ENCODE measurements at regions not wholly inside any gene's neighbourhood (a gene's known extent, or its start where the extent isn't known, plus 50 kb on each side); places are given as distances from the start of the nearest gene placed in this dataset.

DNA sequence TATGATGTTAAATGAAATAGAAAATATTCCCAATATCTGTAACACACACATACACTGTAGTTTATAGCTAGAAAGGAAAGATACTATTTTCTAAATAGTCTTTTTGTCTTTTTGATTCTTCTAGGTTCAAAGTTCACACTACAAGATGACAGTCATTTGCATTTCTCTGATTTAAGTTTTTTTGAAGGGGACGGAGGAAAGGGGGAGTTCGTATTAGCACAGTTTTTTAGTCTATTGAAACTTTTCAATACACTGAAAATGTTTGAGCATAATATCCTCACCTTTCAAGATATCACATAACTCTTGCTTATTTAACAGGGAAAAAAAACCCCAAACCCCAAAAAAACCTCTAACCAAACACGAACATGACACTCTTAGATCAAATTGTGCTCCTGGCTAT is 68.1 kb downstream of the BMP2 start:
- Histone ChIP-seq H3K27me3 (ENCODE audit: control insufficient read depth, extremely low read depth, insufficient read depth, low read length) (no peaks in the 10 kb centered on the region), H3K27ac (ENCODE audit: control insufficient read depth, insufficient read depth, low read length) (no peak overlapping the region), H3K4me3 (ENCODE audit: control insufficient read depth in 2 of 3, extremely low read depth in 1 of 3, insufficient read depth in 2 of 3, low read depth in 1 of 3, low read length in 3 of 3) (no peak overlapping the region), H3K9ac (ENCODE audit: control insufficient read depth, extremely low read depth, insufficient read depth, low read length) (no peak overlapping the region), H3K79me2 (ENCODE audit: control insufficient read depth, insufficient read depth, low read length) (no peaks in the 10 kb centered on the region), H3K9me1 (ENCODE audit: control insufficient read depth, extremely low read depth, insufficient read depth, low read length) (no peaks in the 10 kb centered on the region), H3K9me3 (ENCODE audit: control insufficient read depth, low read depth, low read length) (no peaks in the 10 kb centered on the region), H2AFZ (ENCODE audit: control insufficient read depth, low read length) (no peak overlapping the region), H3K4me2 (ENCODE audit: control insufficient read depth, extremely low read depth, insufficient read depth, low read depth, low read length) (no peak overlapping the region), H4K20me1 (ENCODE audit: control insufficient read depth, extremely low read depth, insufficient read depth, low read length) (no peaks in the 10 kb centered on the region), H3K36me3 (ENCODE audit: control insufficient read depth in 2 of 2, extremely low read depth in 1 of 2, insufficient read depth in 2 of 2, low read length in 2 of 2) (no peaks in the 10 kb centered on the region), H3K4me1 (ENCODE audit: control insufficient read depth, extremely low read depth, insufficient read depth, low read length) (no peaks in the 10 kb centered on the region)
- DNase-seq (ENCODE audit: low read depth, low spot score) (no peak), FAIRE-seq (no peak)
- TF ChIP-seq EZH2 (IDR thresholded peaks at IDR 0.05; ENCODE audit: low read length) = no peak
- TF ChIP-seq, protein P1, sequence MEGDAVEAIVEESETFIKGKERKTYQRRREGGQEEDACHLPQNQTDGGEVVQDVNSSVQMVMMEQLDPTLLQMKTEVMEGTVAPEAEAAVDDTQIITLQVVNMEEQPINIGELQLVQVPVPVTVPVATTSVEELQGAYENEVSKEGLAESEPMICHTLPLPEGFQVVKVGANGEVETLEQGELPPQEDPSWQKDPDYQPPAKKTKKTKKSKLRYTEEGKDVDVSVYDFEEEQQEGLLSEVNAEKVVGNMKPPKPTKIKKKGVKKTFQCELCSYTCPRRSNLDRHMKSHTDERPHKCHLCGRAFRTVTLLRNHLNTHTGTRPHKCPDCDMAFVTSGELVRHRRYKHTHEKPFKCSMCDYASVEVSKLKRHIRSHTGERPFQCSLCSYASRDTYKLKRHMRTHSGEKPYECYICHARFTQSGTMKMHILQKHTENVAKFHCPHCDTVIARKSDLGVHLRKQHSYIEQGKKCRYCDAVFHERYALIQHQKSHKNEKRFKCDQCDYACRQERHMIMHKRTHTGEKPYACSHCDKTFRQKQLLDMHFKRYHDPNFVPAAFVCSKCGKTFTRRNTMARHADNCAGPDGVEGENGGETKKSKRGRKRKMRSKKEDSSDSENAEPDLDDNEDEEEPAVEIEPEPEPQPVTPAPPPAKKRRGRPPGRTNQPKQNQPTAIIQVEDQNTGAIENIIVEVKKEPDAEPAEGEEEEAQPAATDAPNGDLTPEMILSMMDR (optimal IDR thresholded peaks at IDR 0.05 in 1 of 3, IDR thresholded peaks at IDR 0.05 in 1 of 3, conservative IDR thresholded peaks at IDR 0.05 in 1 of 3; ENCODE audit: extremely low read depth in 1 of 3, insufficient read depth in 2 of 3, low read length in 3 of 3) = no peak
- dilution Hi-C loops (cut with MboI; ENCODE audit: extremely low pct_ligation_motif_present, low sequenced_read_pairs) = no loop called here

DNA sequence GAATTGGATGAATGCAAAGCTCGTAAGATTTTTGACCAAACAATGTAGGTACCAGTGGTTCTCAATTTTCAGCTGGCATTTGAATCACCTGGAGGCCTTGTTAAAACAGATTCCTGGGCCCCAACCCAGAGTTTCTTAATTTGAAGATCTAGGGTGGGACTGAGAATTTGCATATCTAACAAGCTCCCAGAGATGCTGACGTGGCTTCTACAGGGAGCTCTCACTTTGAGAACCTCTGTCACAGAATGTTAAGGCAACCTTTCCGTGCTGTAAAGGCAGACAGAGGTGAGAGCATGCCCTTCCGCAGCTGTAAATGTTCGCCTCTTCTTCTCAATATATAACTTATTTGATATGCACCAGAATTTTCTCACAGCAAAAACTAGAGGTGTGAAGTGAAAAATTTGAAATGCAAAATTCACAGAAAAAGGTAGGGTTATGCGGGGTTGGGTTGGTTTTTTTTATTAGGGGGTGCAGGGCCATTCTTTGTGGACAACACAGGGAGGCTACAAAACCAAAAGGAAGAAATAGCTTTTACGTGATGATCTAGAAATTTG is 69.4 kb downstream of the BMP2 start:
- dilution Hi-C loops (cut with MboI; ENCODE audit: extremely low pct_ligation_motif_present, low sequenced_read_pairs) = no loop called here
- Histone ChIP-seq H4K20me1 (ENCODE audit: control insufficient read depth, extremely low read depth, insufficient read depth, low read length) (no peaks in the 10 kb centered on the region), H3K4me2 (ENCODE audit: control insufficient read depth, extremely low read depth, insufficient read depth, low read depth, low read length) (no peak overlapping the region), H2AFZ (ENCODE audit: control insufficient read depth, low read length) (no peak overlapping the region), H3K4me1 (ENCODE audit: control insufficient read depth, extremely low read depth, insufficient read depth, low read length) (no peaks in the 10 kb centered on the region), H3K4me3 (ENCODE audit: control insufficient read depth in 2 of 3, extremely low read depth in 1 of 3, insufficient read depth in 2 of 3, low read depth in 1 of 3, low read length in 3 of 3) (no peak overlapping the region), H3K9ac (ENCODE audit: control insufficient read depth, extremely low read depth, insufficient read depth, low read length) (no peak overlapping the region), H3K36me3 (ENCODE audit: control insufficient read depth in 2 of 2, extremely low read depth in 1 of 2, insufficient read depth in 2 of 2, low read length in 2 of 2) (no peaks in the 10 kb centered on the region), H3K9me3 (ENCODE audit: control insufficient read depth, low read depth, low read length) (no peaks in the 10 kb centered on the region), H3K79me2 (ENCODE audit: control insufficient read depth, insufficient read depth, low read length) (no peaks in the 10 kb centered on the region), H3K27ac (ENCODE audit: control insufficient read depth, insufficient read depth, low read length) (no peak overlapping the region), H3K27me3 (ENCODE audit: control insufficient read depth, extremely low read depth, insufficient read depth, low read length) (no peaks in the 10 kb centered on the region), H3K9me1 (ENCODE audit: control insufficient read depth, extremely low read depth, insufficient read depth, low read length) (no peaks in the 10 kb centered on the region)
- TF ChIP-seq EZH2 (IDR thresholded peaks at IDR 0.05; ENCODE audit: low read length) = no peak
- TF ChIP-seq, protein P1 (optimal IDR thresholded peaks at IDR 0.05 in 1 of 3, IDR thresholded peaks at IDR 0.05 in 1 of 3, conservative IDR thresholded peaks at IDR 0.05 in 1 of 3; ENCODE audit: extremely low read depth in 1 of 3, insufficient read depth in 2 of 3, low read length in 3 of 3) = no peak
- DNase-seq (ENCODE audit: low read depth, low spot score) = no peak
- FAIRE-seq = no peak

Measured in keratinocyte (primary cell).